ENCODE measurements at regions not wholly inside any gene's neighbourhood (a gene's known extent, or its start where the extent isn't known, plus 50 kb on each side); places are given as distances from the start of the nearest gene placed in this dataset.

DNA sequence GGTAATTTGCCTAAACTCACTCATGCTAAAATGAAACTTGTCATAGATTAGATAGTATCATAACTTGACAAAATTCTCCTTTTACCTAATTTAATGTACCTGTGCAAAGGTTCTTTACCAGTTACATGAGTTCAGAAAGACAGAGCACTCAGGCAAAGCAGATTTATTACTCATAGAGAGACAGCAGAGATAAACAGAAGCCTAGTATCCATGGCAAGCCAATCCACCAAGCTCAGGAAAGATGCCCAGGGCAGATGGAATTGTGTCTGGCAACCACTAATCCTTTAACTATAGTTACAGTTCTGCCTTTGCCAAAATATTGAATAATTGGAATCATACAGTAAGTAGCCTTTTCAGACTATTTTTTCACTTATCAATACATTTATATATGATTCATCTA lies 826.2 kb downstream of the TECRL start:
- H3K27me3 Mint-ChIP-seq (ENCODE audit: unreplicated experiment) = no peaks in the 10 kb centered on the region
- CTCF ChIA-PET = no interaction called here
- H3K4me1 Mint-ChIP-seq (ENCODE audit: low read depth, unreplicated experiment) = no peaks in the 10 kb centered on the region
- no peaks in the 10 kb centered on the region for H3K36me3 Mint-ChIP-seq (ENCODE audit: insufficient read depth, unreplicated experiment)
- intact Hi-C loops (cut with micrococcal nuclease; ENCODE audit: unreplicated experiment) = no loop called here
- DNase-seq = no peak
- TF ChIP-seq, protein P1, sequence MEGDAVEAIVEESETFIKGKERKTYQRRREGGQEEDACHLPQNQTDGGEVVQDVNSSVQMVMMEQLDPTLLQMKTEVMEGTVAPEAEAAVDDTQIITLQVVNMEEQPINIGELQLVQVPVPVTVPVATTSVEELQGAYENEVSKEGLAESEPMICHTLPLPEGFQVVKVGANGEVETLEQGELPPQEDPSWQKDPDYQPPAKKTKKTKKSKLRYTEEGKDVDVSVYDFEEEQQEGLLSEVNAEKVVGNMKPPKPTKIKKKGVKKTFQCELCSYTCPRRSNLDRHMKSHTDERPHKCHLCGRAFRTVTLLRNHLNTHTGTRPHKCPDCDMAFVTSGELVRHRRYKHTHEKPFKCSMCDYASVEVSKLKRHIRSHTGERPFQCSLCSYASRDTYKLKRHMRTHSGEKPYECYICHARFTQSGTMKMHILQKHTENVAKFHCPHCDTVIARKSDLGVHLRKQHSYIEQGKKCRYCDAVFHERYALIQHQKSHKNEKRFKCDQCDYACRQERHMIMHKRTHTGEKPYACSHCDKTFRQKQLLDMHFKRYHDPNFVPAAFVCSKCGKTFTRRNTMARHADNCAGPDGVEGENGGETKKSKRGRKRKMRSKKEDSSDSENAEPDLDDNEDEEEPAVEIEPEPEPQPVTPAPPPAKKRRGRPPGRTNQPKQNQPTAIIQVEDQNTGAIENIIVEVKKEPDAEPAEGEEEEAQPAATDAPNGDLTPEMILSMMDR (IDR thresholded peaks at IDR 0.05; ENCODE audit: unreplicated experiment) = no peak
- no TSS peak for BruUV-seq (replicated peaks)
- no peak overlapping the region for H3K27ac Mint-ChIP-seq (ENCODE audit: unreplicated experiment)
- H3K9me3 Mint-ChIP-seq (ENCODE audit: low read depth, unreplicated experiment) = peaks cover 2% of the 10 kb centered on the region
- no peak overlapping the region for H3K4me3 Mint-ChIP-seq (ENCODE audit: low read depth, unreplicated experiment)

DNA sequence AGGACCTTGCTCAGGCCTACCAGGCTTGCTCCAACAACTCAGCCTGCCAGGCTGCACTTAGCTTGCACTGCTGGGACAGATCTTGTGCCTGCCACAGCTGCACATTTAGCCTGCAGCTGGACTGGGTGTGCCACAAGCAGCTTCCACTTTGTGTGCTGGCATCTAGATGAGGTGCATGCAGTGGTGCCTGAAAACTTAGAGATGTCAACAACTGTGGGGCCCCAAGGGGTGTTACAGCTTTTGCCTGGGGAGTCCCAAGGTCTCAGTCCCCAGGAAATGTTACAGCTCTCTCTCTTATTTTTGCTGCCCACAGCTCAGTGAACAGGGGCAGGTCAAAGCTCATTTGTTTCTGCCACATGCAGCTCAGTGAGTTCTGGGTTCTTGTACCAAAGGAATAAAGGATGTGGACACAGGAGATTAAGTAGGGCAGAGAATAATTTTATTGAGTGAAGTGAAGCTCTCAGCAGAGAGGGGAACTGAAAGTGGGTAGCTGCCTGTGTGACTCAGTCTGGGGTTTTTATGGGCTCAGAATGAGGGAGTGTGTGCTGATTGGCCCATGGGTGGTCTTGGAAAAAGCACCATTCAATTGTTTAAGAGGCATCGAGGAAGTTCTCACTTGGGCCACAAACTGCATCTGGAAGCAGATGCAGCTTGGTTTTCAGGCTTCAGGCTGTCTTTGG lies 828.3 kb downstream of the TECRL start:
- BruUV-seq (replicated peaks) = no TSS peak
- Mint-ChIP-seq H3K36me3 (ENCODE audit: insufficient read depth, unreplicated experiment) (no peaks in the 10 kb centered on the region), H3K27ac (ENCODE audit: unreplicated experiment) (no peak overlapping the region), H3K27me3 (ENCODE audit: unreplicated experiment) (no peaks in the 10 kb centered on the region), H3K4me1 (ENCODE audit: low read depth, unreplicated experiment) (no peaks in the 10 kb centered on the region), H3K4me3 (ENCODE audit: low read depth, unreplicated experiment) (no peak overlapping the region), H3K9me3 (ENCODE audit: low read depth, unreplicated experiment) (peaks cover 2% of the 10 kb centered on the region)
- intact Hi-C loops (cut with micrococcal nuclease; ENCODE audit: unreplicated experiment) = no loop called here
- TF ChIP-seq, protein P1 (IDR thresholded peaks at IDR 0.05; ENCODE audit: unreplicated experiment) = no peak
- no peak for DNase-seq
- CTCF ChIA-PET = no interaction called here

DNA sequence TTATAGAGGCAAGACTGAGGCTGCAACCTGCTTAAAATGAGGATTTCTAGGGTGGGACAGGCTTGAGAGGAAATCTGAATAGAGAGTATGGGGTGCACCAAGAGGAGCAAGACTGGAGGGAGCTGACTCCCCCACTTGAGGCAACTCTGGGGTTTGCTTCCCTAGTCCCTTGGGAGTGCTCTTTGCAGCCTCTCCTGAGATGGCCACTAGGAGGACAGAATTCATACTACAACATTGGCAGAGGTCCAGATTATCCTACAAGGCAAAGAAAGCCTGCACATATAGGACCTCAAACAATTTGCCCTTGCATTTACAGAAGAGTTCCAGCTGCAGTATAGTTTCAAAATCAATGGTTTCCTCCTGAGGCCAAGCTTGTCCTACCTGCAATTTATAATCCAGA lies 830.9 kb downstream of the TECRL start:
- CTCF ChIA-PET = no interaction called here
- Mint-ChIP-seq H3K27ac (ENCODE audit: unreplicated experiment) (no peak overlapping the region), H3K36me3 (ENCODE audit: insufficient read depth, unreplicated experiment) (no peaks in the 10 kb centered on the region), H3K27me3 (ENCODE audit: unreplicated experiment) (no peaks in the 10 kb centered on the region), H3K4me1 (ENCODE audit: low read depth, unreplicated experiment) (no peaks in the 10 kb centered on the region), H3K9me3 (ENCODE audit: low read depth, unreplicated experiment) (peaks cover 2% of the 10 kb centered on the region), H3K4me3 (ENCODE audit: low read depth, unreplicated experiment) (no peak overlapping the region)
- TF ChIP-seq, protein P1 (IDR thresholded peaks at IDR 0.05; ENCODE audit: unreplicated experiment) = no peak
- intact Hi-C loops (cut with micrococcal nuclease; ENCODE audit: unreplicated experiment) = no loop called here
- DNase-seq = no peak
- BruUV-seq (replicated peaks) = no TSS peak

DNA sequence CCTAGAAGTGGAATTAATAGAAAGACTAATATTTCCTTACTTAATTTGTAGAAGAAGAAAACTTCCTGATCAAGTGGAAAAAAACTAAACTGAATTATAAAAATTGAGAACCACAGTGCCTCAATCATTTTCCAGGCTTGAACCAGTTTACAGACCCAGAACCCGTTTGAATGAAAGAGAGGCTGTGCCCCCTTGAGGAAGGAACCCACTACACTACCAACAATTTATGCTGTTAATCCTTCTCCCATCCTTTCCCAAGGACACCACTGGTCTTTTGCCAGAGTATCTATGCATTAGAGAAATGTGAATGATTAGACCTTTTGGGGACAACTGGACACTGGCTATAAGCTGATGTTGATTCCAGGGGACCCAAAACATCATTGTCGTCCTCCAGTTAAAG lies 842.6 kb downstream of the TECRL start:
- H3K4me1 Mint-ChIP-seq (ENCODE audit: low read depth, unreplicated experiment) = no peaks in the 10 kb centered on the region
- H3K9me3 Mint-ChIP-seq (ENCODE audit: low read depth, unreplicated experiment) = peaks cover 4% of the 10 kb centered on the region
- intact Hi-C loops (cut with micrococcal nuclease; ENCODE audit: unreplicated experiment) = no loop called here
- no peak overlapping the region for H3K27ac Mint-ChIP-seq (ENCODE audit: unreplicated experiment)
- BruUV-seq (replicated peaks) = no TSS peak
- H3K4me3 Mint-ChIP-seq (ENCODE audit: low read depth, unreplicated experiment) = no peak overlapping the region
- H3K27me3 Mint-ChIP-seq (ENCODE audit: unreplicated experiment) = no peaks in the 10 kb centered on the region
- TF ChIP-seq, protein P1 (IDR thresholded peaks at IDR 0.05; ENCODE audit: unreplicated experiment) = no peak
- CTCF ChIA-PET = no interaction called here
- DNase-seq = no peak
- H3K36me3 Mint-ChIP-seq (ENCODE audit: insufficient read depth, unreplicated experiment) = no peaks in the 10 kb centered on the region
